GM19463 (cell line): ENCODE measurements at regions not wholly inside any gene's neighbourhood (a gene's known extent, or its start where the extent isn't known, plus 50 kb on each side); places are given as distances from the start of the nearest gene placed in this dataset.
"Not testable (repeated sequence)": the region's sequence is repeated elsewhere in the genome, so short reads cannot be mapped to it uniquely, and the experiment has no call there.

Experiments
- ATAC-seq: cut with Tn5 transposase; IDR thresholded peaks from one replicate; pipeline ENCODE4 v1.9.1; 2021; ENCODE audit warnings: mild to moderate bottlenecking, moderate library complexity; ENCODE audit not compliant: unreplicated experiment

DNA sequence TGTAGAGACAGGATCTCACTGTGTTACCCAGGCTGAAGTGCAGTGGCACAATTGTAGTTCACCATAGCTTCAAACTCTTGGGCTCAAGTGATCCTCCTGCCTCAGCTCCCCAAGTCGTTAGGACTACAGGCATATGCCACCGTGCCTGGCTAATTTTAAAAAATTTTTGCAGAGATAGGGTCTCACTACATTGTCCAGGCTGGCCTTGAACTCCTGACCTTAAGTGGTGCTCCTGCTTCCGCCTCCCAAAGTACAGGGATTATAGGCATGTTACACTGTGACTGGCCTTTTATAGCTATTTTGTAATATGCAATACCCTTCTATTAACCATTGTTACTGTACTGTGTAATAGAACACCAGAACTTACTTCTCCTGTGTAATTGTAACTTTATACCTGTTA is 139.3 kb upstream of the ZNF267 start:
- no peak for ATAC-seq

DNA sequence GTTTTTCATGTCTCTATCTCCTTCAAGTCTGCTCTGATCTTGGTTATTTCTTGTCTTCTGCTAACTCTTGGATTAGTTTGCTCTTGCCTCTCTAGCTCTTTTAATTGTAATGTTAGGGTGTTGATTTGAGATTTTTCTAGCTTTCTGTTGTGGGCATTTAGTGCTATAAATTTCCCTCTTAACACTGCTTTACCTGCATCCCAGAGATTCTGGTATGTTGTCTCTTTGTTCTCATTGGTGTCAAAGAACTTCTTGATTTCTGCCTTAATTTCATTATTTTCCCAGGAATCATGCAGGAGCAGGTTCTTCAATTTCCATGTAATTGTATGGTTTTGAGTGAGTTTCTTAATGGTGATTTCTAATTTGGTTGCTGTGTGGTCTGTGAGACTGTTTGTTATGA is 128.5 kb upstream of the ZNF267 start:
- not testable (repeated sequence) for ATAC-seq

DNA sequence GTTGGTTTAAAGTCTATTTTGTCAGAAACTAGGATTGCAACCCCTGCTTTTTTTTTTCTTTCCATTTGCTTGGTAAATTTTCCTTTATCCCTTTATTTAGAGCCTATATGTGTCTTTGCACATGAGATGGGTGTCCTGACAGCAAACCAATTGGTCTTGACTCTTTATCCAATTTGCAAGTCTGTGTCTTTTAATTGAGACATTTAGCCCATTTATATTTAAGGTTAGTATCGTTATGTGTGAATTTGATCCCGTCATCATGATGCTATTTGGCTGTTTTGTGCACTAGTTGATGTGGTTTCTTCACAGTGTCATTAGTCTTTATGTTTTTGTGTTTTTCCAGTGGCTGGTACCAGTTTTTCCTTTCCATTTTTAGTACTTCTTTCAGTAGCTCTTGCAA is 127.7 kb upstream of the ZNF267 start:
- no peak for ATAC-seq

DNA sequence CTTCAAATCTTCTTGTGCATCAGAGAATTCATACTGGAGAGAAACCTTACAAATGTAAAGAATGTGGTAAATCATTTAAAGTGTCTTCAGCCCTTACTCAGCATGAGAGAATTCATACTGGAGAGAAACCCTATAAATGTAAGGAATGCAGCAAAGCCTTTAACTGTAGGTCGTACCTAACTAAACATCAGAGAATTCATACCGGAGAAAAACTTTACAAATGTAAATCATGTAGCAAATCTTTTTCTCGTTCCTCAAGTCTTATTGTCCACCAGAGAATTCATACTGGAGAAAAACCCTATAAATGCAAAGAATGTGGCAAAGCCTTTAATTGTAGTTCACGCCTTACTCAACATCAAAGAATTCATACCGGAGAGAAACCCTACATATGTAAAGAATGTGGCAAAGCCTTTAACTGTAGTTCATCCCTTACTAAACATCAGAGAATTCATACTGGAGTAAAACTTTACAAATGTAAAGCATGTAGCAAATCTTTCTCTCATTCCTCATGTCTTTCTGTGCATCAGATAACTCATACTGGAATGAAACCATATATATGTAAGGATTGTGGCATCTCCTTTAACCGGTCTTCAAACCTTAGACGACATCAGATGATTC is 118.5 kb upstream of the ZNF267 start:
- no peak for ATAC-seq

DNA sequence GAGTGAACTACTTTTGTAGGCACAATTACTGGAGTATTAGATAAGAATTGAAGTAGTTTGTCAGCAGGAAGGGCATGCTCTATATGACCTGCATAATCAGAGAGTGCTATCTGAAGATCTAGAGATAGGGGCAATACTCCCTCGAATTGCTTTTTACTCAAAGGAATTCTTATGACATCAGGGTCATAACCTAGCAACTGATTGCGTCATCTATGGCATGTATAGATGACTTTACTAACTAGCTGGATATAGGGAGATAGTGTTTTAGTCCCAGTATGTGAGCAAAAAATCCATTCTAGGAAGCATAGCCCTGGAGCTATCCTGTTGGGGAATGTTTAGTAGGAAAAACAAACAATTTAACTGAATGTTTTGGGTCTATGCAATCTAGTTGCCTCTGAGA is 109.5 kb upstream of the ZNF267 start:
- ATAC-seq = no peak

DNA sequence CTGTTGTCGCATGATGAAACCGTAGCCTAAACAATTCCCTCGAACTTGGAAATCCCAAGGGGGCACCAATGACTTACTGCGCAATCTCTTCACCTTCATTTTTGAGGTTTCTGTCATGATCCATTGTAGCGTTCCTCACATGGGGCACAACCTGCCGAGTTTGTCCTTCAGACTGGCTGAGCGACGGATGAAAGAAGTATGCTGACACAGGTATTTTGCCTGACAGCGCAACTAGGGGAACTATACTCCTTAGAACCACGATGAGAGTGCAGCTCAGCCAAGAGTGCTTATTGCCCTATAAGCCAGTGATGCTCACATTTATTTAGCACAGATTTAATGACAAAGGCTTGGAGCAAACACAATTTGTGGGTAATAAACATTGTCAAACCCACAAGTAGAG is 106.3 kb upstream of the ZNF267 start:
- no peak for ATAC-seq

DNA sequence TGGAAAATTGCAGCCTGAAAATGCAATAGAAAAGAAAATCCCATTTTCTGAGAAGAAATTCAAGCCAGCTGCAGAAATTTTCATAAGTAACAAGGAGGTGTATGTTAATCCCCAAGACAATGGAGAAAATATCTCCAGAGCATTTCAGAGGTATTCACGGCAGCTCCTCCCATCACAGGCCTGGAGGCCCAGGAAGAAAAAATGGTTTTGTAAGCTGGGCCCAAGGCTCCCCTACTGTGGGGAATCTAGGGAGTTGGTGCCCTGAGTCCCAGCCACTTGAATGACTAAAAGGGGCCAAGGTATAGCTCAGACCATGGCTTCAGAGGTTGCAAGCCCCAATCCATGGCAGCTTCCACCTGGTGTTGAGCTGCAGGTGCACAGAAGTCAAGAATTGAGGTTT is 93.3 kb upstream of the ZNF267 start:
- ATAC-seq = no peak

DNA sequence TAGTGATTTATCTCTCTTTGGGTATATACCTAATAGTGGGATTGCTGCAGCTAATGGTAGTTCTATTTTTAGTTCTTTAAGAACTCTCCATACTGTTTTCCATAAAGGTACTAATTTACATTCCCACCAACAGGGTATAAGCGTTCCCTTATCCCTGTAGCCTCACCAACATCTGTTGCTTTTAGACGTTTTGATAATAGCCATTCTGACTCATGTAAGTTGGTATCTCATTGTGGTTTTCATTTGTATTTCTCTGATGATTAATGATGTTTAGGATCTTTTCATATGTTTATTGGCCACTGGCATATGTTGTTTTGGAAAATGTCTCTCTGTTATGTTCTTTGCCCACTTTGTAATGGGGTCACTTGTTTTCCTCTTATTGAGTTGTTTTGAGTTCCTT is 88.5 kb upstream of the ZNF267 start:
- no peak for ATAC-seq

DNA sequence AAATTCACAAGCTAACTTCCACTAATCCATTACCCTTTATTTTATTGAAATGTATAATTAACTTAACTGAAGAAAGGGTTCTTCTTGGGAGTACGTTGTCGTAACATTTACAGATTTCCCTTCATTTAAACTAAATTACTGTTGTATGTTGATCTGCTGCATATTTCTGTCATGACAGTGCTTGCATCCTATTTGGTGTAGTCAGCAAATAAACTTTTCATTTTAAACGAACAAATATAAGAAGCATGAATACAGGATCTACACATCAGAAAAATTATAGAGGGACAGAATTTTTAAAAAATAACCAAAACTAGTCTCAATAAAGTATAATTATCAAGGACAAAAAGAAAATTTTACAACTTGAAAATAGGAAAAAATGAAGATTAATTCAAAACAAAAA is 66.5 kb upstream of the ZNF267 start:
- ATAC-seq = no peak

DNA sequence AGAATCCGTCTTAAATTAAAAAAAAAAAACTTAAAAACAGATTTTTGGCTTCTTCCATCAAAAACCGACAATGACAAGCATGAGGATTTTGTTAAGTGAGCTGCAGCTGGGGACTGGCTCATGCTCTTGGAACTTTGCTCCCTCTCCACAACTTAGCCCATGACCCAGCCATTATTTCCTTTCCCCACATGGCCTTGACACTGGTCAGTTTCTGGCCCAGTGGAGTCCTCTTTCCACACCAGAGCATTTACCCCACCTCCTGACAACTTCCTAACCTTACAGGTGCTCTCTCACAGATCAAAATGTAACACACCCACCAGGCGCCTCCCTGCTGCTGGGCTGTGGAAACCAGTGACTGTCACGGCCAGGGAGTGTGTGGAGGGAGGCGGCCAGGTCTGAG is 62.7 kb upstream of the ZNF267 start:
- no peak for ATAC-seq

DNA sequence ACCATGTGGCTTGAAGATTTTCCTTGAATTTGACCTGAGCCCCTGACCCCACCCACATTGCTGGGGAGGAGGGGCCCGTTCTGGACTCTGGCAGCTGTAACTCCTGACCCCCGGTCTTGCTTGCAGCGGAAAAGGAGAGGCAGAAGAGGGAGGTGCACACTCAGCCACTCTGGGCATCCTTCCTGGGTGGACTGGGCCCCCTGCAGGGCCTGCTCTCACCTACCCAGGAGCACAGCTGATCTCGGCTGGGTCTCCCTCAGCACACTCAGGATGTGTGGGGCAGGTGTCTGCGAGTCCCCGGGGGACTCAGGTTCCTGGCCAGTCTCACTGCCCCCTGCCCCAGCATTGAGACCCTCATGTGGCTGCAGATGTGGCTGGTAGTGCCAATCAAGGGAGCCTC is 57.5 kb upstream of the ZNF267 start:
- ATAC-seq = not testable (repeated sequence)

DNA sequence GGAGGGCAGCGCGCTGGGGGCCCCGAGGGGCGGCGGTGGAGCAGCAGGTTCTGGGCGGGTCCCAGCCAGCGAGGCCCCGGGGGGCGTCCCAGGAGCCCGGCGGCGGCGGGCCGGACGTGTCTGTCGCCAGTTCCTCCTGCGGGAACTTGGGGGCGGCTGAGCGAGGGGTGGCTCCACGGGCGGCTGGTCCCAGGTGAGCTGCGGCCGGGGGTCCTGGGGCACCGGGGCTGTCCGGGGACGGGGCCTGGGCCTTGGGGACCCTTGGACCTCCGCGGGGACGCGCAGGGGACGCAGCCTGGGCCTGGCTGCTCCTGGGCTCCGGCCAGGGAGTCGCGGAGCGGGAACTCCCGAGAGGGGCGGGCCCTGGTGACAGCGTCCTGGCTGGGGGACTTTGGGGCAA is 54.2 kb upstream of the ZNF267 start:
- no peak for ATAC-seq

DNA sequence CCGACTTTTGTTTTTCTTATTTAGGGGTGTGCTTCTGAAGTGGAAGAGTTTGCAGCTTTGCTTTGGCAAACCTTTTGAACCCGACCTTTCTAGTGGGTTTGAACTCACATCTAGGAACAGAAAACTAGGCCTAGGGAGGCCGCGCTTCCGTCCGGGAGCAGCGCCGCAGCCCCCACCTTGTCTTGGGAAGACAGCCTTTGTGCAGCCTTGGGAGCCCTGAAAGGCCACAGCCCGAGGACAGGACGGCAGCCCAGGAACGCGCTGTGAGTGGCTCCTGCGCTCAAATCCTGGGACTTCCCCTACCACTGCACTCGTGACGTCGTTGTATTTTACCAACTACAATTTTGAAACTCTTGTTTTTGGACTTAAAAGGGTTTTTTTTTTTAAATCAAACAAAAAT is 53.7 kb upstream of the ZNF267 start:
- no peak for ATAC-seq
